ENCODE measurements at regions not wholly inside any gene's neighbourhood (a gene's known extent, or its start where the extent isn't known, plus 50 kb on each side); places are given as distances from the start of the nearest gene placed in this dataset.

- Histone ChIP-seq H3K23ac (ENCODE audit: insufficient read length) (no peak overlapping the region), H2BK120ac (replicated peaks; ENCODE audit: low read depth, low read length) (no peak overlapping the region), H2BK12ac (ENCODE audit: low read depth, low read length) (no peak overlapping the region), H3K9me3 (ENCODE audit: insufficient read depth in 2 of 2, low read depth in 1 of 2, low read length in 1 of 2) (peaks cover 0 to 5% of the 10 kb centered on the region in 2 experiments; a peak in 3 of 4 replicates), H4K20me1 (replicated peaks in 1 of 2; ENCODE audit: control insufficient read depth in 1 of 2, insufficient read depth in 2 of 2, low read length in 2 of 2) (no peaks in the 10 kb centered on the region), H3K4me1 (replicated peaks in 1 of 4; ENCODE audit: control insufficient read depth in 3 of 4, insufficient read depth in 4 of 4, low read length in 3 of 4) (no peaks in the 10 kb centered on the region), H3K56ac (replicated peaks; ENCODE audit: insufficient read length, low read depth, low read length) (no peak overlapping the region), H4K8ac (ENCODE audit: extremely low read depth, insufficient read depth, low read length) (no peak overlapping the region), H3K4ac (replicated peaks; ENCODE audit: insufficient read length, low read depth, low read length) (no peak overlapping the region), H2BK5ac (ENCODE audit: low read depth, low read length) (no peak overlapping the region), H3K18ac (ENCODE audit: extremely low read depth, low read length) (no peak overlapping the region), H3K27me3 (replicated peaks in 1 of 4; ENCODE audit: control insufficient read depth in 3 of 4, extremely low read depth in 1 of 4, insufficient read depth in 3 of 4, low read length in 3 of 4) (no peaks in the 10 kb centered on the region), H2AK5ac (ENCODE audit: low read depth, low read length) (no peak overlapping the region), H3K79me2 (ENCODE audit: control insufficient read depth in 1 of 2, insufficient read depth in 2 of 2, low read length in 2 of 2) (no peaks in the 10 kb centered on the region), H3K9ac (replicated peaks in 1 of 4; ENCODE audit: extremely low read depth in 1 of 4, low read depth in 3 of 4, low read length in 3 of 4) (no peak overlapping the region), H4K5ac (ENCODE audit: insufficient read length, low read depth, low read length) (no peak overlapping the region), H3K14ac (ENCODE audit: insufficient read length) (no peak overlapping the region), H3K4me2 (ENCODE audit: insufficient read depth in 1 of 2, low read depth in 2 of 2, low read length in 2 of 2) (no peak overlapping the region), H2BK20ac (ENCODE audit: low read length) (no peak overlapping the region), H2BK15ac (ENCODE audit: low read length) (no peak overlapping the region), H4K91ac (replicated peaks; ENCODE audit: insufficient read length, low read length) (no peak overlapping the region), H3K27ac (ENCODE audit: low read depth, low read length) (no peak overlapping the region), H3K4me3 (ENCODE audit: extremely low read depth in 1 of 4, insufficient read depth in 2 of 4, low read depth in 3 of 4, low read length in 4 of 4) (no peak overlapping the region), H3K79me1 (ENCODE audit: low read depth, low read length) (no peaks in the 10 kb centered on the region), H3K36me3 (ENCODE audit: control insufficient read depth in 2 of 4, insufficient read depth in 4 of 4, low read length in 3 of 4) (no peaks in the 10 kb centered on the region), H2AFZ (ENCODE audit: low read length) (no peak overlapping the region), H3K23me2 (ENCODE audit: low read depth, low read length) (no peaks in the 10 kb centered on the region)
- ChIA-PET POLR2A (ENCODE audit: partially characterized antibody) (no interaction called here), CTCF (ENCODE audit: partially characterized antibody) (no interaction called here)
- DNase-seq (ENCODE audit: low read depth in 1 of 2, low spot score in 2 of 2) (no peak), FAIRE-seq (no peak)
- 64% methylated on average over 1 of the region's 1 CpG; no CpG with 5 or more reads in 1 of the 2 experiments for WGBS, 2 experiments (ENCODE audit: extremely low coverage in 1 of 2, insufficient coverage in 1 of 2, insufficient read length in 1 of 2, insufficient replicate concordance in 2 of 2, low coverage in 1 of 2, low lambda C conversion rate in 2 of 2, missing lambda C conversion rate in 1 of 2)
- no peak for TF ChIP-seq CHD7 (IDR thresholded peaks at IDR 0.05; ENCODE audit: insufficient replicate concordance, low read length)
Observed at GRCh38 chr10:75334720-75335119, 66.8 kb downstream of the ZNF503 start.
